ENCODE measurements at regions not wholly inside any gene's neighbourhood (a gene's known extent, or its start where the extent isn't known, plus 50 kb on each side); places are given as distances from the start of the nearest gene placed in this dataset.

- WGBS, result 82% methylated on average over 1 of the region's 1 CpG
- H3K36me3 ChIP-seq (ENCODE audit: insufficient read depth), result no peaks in the 10 kb centered on the region
Measured at GRCh38 chr7:91651986-91652385, 228.5 kb downstream of the MTERF1 start.

GRCh38 chr7:91653286-91653685, 227.2 kb downstream of the MTERF1 start:
- H3K4me1 ChIP-seq (ENCODE audit: insufficient read depth), result no peaks in the 10 kb centered on the region
- DNase-seq (ENCODE audit: extremely low spot score), result no peak
- H3K4me3 ChIP-seq (ENCODE audit: low read depth, low read length), result no peak overlapping the region
- H3K27ac ChIP-seq (ENCODE audit: low read depth), result no peak overlapping the region
- no peaks in the 10 kb centered on the region for H3K36me3 ChIP-seq (ENCODE audit: insufficient read depth)

More at GRCh38 chr7:91651986-91652385, 228.5 kb downstream of the MTERF1 start:
- H3K4me3 ChIP-seq (ENCODE audit: low read depth, low read length), result no peak overlapping the region
- H3K4me1 ChIP-seq (ENCODE audit: insufficient read depth), result no peaks in the 10 kb centered on the region
- H3K27ac ChIP-seq (ENCODE audit: low read depth), result no peak overlapping the region
- no peak for DNase-seq (ENCODE audit: extremely low spot score)

GRCh38 chr7:91655656-91656055, 224.8 kb downstream of the MTERF1 start:
- Histone ChIP-seq H3K4me3 (ENCODE audit: low read depth, low read length) (no peak overlapping the region), H3K4me1 (ENCODE audit: insufficient read depth) (no peaks in the 10 kb centered on the region), H3K36me3 (ENCODE audit: insufficient read depth) (no peaks in the 10 kb centered on the region), H3K27ac (ENCODE audit: low read depth) (no peak overlapping the region)
- no peak for DNase-seq (ENCODE audit: extremely low spot score)

GRCh38 chr7:91656541-91657482, 223.7 kb downstream of the MTERF1 start:
- no peak overlapping the region for H3K4me3 ChIP-seq (ENCODE audit: low read depth, low read length)
- no peak for DNase-seq (ENCODE audit: extremely low spot score)
- H3K36me3 ChIP-seq (ENCODE audit: insufficient read depth), result no peaks in the 10 kb centered on the region
- no peak overlapping the region for H3K27ac ChIP-seq (ENCODE audit: low read depth)
- WGBS, result 60% methylated on average over 9 of the region's 9 CpGs
- H3K4me1 ChIP-seq (ENCODE audit: insufficient read depth), result no peaks in the 10 kb centered on the region

GRCh38 chr7:91657483-91658071, 222.9 kb downstream of the MTERF1 start:
- Histone ChIP-seq H3K27ac (ENCODE audit: low read depth) (no peak overlapping the region), H3K4me3 (ENCODE audit: low read depth, low read length) (no peak overlapping the region), H3K36me3 (ENCODE audit: insufficient read depth) (no peaks in the 10 kb centered on the region), H3K4me1 (ENCODE audit: insufficient read depth) (no peaks in the 10 kb centered on the region)
- DNase-seq (ENCODE audit: extremely low spot score), result no peak
- WGBS, result 46% methylated on average over 3 of the region's 3 CpGs

- Histone ChIP-seq H3K36me3 (ENCODE audit: insufficient read depth) (no peaks in the 10 kb centered on the region), H3K27ac (ENCODE audit: low read depth) (no peak overlapping the region), H3K4me3 (ENCODE audit: low read depth, low read length) (no peak overlapping the region), H3K4me1 (ENCODE audit: insufficient read depth) (no peaks in the 10 kb centered on the region)
- DNase-seq (ENCODE audit: extremely low spot score), result no peak
- 94% methylated on average over 5 of the region's 5 CpGs for WGBS
Measured at GRCh38 chr7:91659096-91659495, 221.4 kb downstream of the MTERF1 start.

- Histone ChIP-seq H3K4me3 (ENCODE audit: low read depth, low read length) (no peak overlapping the region), H3K27ac (ENCODE audit: low read depth) (no peak overlapping the region), H3K36me3 (ENCODE audit: insufficient read depth) (no peaks in the 10 kb centered on the region), H3K4me1 (ENCODE audit: insufficient read depth) (no peaks in the 10 kb centered on the region)
- no peak for DNase-seq (ENCODE audit: extremely low spot score)
Measured at GRCh38 chr7:91660734-91661356, 219.7 kb downstream of the MTERF1 start.

GRCh38 chr7:91661727-91662126, 218.8 kb downstream of the MTERF1 start:
- DNase-seq (ENCODE audit: extremely low spot score), result no peak
- Histone ChIP-seq H3K4me3 (ENCODE audit: low read depth, low read length) (no peak overlapping the region), H3K4me1 (ENCODE audit: insufficient read depth) (no peaks in the 10 kb centered on the region), H3K27ac (ENCODE audit: low read depth) (no peak overlapping the region), H3K36me3 (ENCODE audit: insufficient read depth) (no peaks in the 10 kb centered on the region)
- WGBS, result 90% methylated on average over 4 of the region's 4 CpGs

- Histone ChIP-seq H3K4me1 (ENCODE audit: insufficient read depth) (no peaks in the 10 kb centered on the region), H3K27ac (ENCODE audit: low read depth) (no peak overlapping the region), H3K36me3 (ENCODE audit: insufficient read depth) (no peaks in the 10 kb centered on the region), H3K4me3 (ENCODE audit: low read depth, low read length) (no peak overlapping the region)
- DNase-seq (ENCODE audit: extremely low spot score), result no peak
Measured at GRCh38 chr7:91668217-91668616, 212.3 kb downstream of the MTERF1 start.

- DNase-seq (ENCODE audit: extremely low spot score), result no peak
- Histone ChIP-seq H3K4me1 (ENCODE audit: insufficient read depth) (no peaks in the 10 kb centered on the region), H3K4me3 (ENCODE audit: low read depth, low read length) (no peak overlapping the region), H3K36me3 (ENCODE audit: insufficient read depth) (no peaks in the 10 kb centered on the region), H3K27ac (ENCODE audit: low read depth) (no peak overlapping the region)
- WGBS, result 92% methylated on average over 3 of the region's 3 CpGs
Measured at GRCh38 chr7:91671245-91671644, 209.3 kb downstream of the MTERF1 start.

- 48% methylated on average over 4 of the region's 4 CpGs for WGBS
- DNase-seq (ENCODE audit: extremely low spot score), result no peak
- no peak overlapping the region for H3K4me3 ChIP-seq (ENCODE audit: low read depth, low read length)
- H3K27ac ChIP-seq (ENCODE audit: low read depth), result no peak overlapping the region
- H3K36me3 ChIP-seq (ENCODE audit: insufficient read depth), result no peaks in the 10 kb centered on the region
- H3K4me1 ChIP-seq (ENCODE audit: insufficient read depth), result no peaks in the 10 kb centered on the region
Measured at GRCh38 chr7:91674470-91674869, 206.0 kb downstream of the MTERF1 start.

- no peak overlapping the region for H3K27ac ChIP-seq (ENCODE audit: low read depth)
- H3K36me3 ChIP-seq (ENCODE audit: insufficient read depth), result no peaks in the 10 kb centered on the region
- 98% methylated on average over 3 of the region's 3 CpGs for WGBS
- no peak for DNase-seq (ENCODE audit: extremely low spot score)
- no peaks in the 10 kb centered on the region for H3K4me1 ChIP-seq (ENCODE audit: insufficient read depth)
- no peak overlapping the region for H3K4me3 ChIP-seq (ENCODE audit: low read depth, low read length)
Measured at GRCh38 chr7:91681718-91682117, 198.8 kb downstream of the MTERF1 start.

GRCh38 chr7:91683823-91684222, 196.7 kb downstream of the MTERF1 start:
- no peaks in the 10 kb centered on the region for H3K4me1 ChIP-seq (ENCODE audit: insufficient read depth)
- no peak overlapping the region for H3K27ac ChIP-seq (ENCODE audit: low read depth)
- no peak for DNase-seq (ENCODE audit: extremely low spot score)
- H3K4me3 ChIP-seq (ENCODE audit: low read depth, low read length), result no peak overlapping the region
- no peaks in the 10 kb centered on the region for H3K36me3 ChIP-seq (ENCODE audit: insufficient read depth)

GRCh38 chr7:91685544-91685943, 195.0 kb downstream of the MTERF1 start:
- no peak overlapping the region for H3K27ac ChIP-seq (ENCODE audit: low read depth)
- H3K4me1 ChIP-seq (ENCODE audit: insufficient read depth), result no peaks in the 10 kb centered on the region
- no peak for DNase-seq (ENCODE audit: extremely low spot score)
- H3K36me3 ChIP-seq (ENCODE audit: insufficient read depth), result no peaks in the 10 kb centered on the region
- H3K4me3 ChIP-seq (ENCODE audit: low read depth, low read length), result no peak overlapping the region
- WGBS, result 41% methylated on average over 1 of the region's 1 CpG
